NB4 (cell line): ENCODE measurements at regions not wholly inside any gene's neighbourhood (a gene's known extent, or its start where the extent isn't known, plus 50 kb on each side); places are given as distances from the start of the nearest gene placed in this dataset.
A peak's percentile ranks its signal among the peaks of the same experiment; 100 is the strongest.

ENCODE experiments used
- DNase-seq: peaks from one replicate; pipeline ENCODE4 v3.0.0; 2010; ENCODE audit warnings: low read depth
- H3K4me3 ChIP-seq: one replicate; pipeline ENCODE4 v1.5.1; 2011; ENCODE audit warnings: mild to moderate bottlenecking, low read depth, low read length, moderate library complexity
- MYC ChIP-seq: IDR thresholded peaks from 2 replicates; pipeline ENCODE4 v1.6.1; 2011; ENCODE audit warnings: low read depth, low read length
- POLR2A ChIP-seq: IDR thresholded peaks from 2 replicates; pipeline ENCODE4 v1.6.1; 2011; ENCODE audit warnings: mild to moderate bottlenecking; ENCODE audit not compliant: insufficient read length; ENCODE audit errors: extremely low read depth
- TF ChIP-seq, protein P1 (sequence below): IDR thresholded peaks from one replicate; pipeline ENCODE4 v1.5.1; 2012; ENCODE audit warnings: low read depth, low read length
- TF ChIP-seq, protein P2 (sequence below): IDR thresholded peaks from 2 replicates; pipeline ENCODE4 v1.6.1; 2011; ENCODE audit warnings: low read depth, low read length

DNA sequence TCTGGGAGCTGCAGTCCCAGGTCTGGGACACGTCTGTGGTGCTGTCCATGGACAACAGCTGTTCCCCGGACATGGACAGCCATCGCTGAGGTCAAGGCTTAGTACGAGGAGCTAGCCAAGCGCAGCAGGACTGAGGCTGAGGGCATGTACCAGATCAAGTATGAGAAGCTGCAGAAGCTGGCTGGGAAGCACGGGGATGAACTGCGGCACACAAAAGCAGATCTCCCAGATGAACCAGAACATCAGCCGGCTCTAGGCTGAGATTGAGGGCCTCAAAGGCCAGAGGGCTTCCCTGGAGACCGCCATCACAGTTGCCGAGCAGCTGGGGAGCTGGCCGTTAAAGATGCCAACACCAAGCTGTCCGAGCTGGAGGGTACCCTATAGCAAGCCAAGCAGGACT lies 375.3 kb downstream of the SEC23A start:
- TF ChIP-seq, protein P1, sequence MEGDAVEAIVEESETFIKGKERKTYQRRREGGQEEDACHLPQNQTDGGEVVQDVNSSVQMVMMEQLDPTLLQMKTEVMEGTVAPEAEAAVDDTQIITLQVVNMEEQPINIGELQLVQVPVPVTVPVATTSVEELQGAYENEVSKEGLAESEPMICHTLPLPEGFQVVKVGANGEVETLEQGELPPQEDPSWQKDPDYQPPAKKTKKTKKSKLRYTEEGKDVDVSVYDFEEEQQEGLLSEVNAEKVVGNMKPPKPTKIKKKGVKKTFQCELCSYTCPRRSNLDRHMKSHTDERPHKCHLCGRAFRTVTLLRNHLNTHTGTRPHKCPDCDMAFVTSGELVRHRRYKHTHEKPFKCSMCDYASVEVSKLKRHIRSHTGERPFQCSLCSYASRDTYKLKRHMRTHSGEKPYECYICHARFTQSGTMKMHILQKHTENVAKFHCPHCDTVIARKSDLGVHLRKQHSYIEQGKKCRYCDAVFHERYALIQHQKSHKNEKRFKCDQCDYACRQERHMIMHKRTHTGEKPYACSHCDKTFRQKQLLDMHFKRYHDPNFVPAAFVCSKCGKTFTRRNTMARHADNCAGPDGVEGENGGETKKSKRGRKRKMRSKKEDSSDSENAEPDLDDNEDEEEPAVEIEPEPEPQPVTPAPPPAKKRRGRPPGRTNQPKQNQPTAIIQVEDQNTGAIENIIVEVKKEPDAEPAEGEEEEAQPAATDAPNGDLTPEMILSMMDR, result no peak
- TF ChIP-seq POLR2A (no peak), MYC (no peak)
- TF ChIP-seq, protein P2, sequence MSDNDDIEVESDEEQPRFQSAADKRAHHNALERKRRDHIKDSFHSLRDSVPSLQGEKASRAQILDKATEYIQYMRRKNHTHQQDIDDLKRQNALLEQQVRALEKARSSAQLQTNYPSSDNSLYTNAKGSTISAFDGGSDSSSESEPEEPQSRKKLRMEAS, result no peak
- no peak for DNase-seq
- no peak overlapping the region for H3K4me3 ChIP-seq

DNA sequence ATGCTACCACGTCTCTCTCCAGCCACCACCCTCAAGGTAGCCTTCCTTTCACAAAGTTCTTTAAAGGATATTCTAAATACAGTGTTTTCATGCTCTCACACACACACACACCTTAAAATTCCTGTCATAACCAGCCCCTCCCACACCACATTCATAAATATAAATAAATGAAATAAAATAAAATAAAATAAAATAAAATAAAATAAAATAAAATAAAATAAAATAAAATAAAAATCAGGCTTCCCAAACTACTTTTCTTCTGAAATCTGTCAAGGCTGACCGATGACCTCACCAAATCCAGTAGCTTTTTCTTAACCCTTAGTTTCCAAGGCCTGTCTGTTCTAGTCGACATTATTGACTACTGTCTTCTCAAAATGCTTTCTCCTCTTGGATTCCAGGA lies 378.4 kb downstream of the SEC23A start:
- TF ChIP-seq, protein P1, result no peak
- TF ChIP-seq MYC (no peak), POLR2A (no peak)
- TF ChIP-seq, protein P2, result no peak
- H3K4me3 ChIP-seq, result no peak overlapping the region
- DNase-seq, result no peak

DNA sequence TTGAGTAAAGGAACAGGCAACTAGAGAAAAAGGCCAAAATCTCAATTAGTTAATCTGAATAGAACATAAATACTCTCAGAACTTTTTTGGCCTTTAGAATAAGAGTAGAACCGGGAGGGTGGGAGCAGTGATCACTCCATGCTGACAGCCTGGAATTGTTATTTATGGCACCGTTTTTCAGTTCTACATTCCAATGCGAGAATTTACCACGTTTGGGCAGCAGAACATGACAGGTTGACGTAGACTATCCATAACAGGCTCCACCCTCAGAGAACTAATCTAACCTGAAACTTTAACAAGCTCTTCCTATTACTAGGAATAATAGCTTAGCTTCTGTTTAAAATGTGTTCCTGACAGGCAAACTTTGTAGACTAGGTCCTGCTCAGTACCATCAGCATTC lies 379.1 kb downstream of the SEC23A start:
- no peak overlapping the region for H3K4me3 ChIP-seq
- TF ChIP-seq, protein P1, result no peak
- TF ChIP-seq, protein P2, result no peak
- TF ChIP-seq POLR2A (no peak), MYC (no peak)
- DNase-seq, result no peak

DNA sequence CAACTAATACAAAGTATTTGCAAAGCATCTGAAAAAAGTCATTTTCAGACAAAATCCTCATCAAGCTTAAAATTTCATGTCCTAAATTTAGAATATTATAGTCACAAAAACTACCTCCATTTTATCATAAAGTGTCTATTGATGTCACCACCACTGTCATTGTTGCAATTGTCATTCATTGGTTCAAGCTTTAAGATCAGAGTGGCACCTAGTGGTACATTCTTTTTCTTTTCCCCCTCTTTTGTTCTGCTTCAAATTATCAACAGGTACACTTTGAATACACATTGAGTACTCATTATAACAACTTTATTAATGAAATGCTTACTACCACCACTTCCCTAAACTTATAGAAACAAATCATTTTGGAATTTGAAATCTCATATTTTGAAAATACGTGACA lies 379.8 kb downstream of the SEC23A start:
- TF ChIP-seq, protein P2, result no peak
- TF ChIP-seq, protein P1, result no peak
- no peak for TF ChIP-seq MYC
- no peak for TF ChIP-seq POLR2A

DNA sequence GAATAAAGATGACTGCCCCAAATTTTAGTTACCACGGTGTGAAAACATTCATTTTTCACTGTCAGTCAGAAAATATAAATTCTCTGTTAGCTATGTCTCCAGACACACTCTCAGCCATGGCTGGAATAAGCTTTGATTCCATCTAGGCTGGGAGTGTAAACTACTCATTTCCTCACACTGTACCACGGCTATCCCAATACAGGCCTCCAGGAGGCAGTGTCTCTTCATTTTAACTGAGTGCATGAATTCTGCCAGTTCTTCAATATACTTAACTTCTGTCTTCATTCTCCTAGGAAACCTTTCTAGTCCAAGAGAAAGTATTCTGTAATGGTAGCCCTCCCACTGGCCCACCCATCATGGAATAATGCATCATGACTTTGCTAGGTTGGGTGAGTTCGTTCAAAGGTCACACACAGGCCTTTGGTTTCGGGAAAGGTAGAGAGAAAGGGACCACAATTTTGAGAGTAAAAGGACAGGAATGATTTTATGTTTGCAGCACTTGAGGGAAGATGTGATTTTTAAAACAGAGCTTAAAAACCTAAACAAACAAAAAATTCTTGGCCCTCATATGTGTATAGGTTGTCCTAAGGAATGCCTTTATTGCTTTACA lies 381.1 kb downstream of the SEC23A start:
- TF ChIP-seq, protein P1, result peak; percentile 83
- TF ChIP-seq MYC (no peak), POLR2A (no peak)
- TF ChIP-seq, protein P2, result no peak
- peak; percentile 48 for DNase-seq
- H3K4me3 ChIP-seq, result no peak overlapping the region

More for the DNA sequence above, 379.8 kb downstream of the SEC23A start:
- DNase-seq, result no peak
- H3K4me3 ChIP-seq, result no peak overlapping the region
